Small intestine (tissue), 7 donors: ENCODE measurements at regions not wholly inside any gene's neighbourhood (a gene's known extent, or its start where the extent isn't known, plus 50 kb on each side); places are given as distances from the start of the nearest gene placed in this dataset.
A peak's percentile ranks its signal among the peaks of the same experiment; 100 is the strongest.

Experiments used
- DNase-seq, 2 donors: peaks; one replicate each; pipeline versions ENCODE4 v3.0.0 to v3.0.0-alpha.2; 2013
- FAIRE-seq: peaks from 2 replicates; lab custom pipeline; 2012; peaks lifted over from hg19 to GRCh38; lab: Jason Lieb, UNC
- H3K27ac ChIP-seq, 3 donors: one replicate each; pipeline ENCODE4 v1.5.1; 2013; ENCODE audit warnings: low read length in 2 of 3, mild to moderate bottlenecking in 2 of 3, control low read depth in 1 of 3, inconsistent platforms in 1 of 3, low read depth in 1 of 3, moderate library complexity in 1 of 3
- H3K27me3 ChIP-seq, 3 donors: one replicate each; pipeline ENCODE4 v1.6.1; 2013; ENCODE audit warnings: low read length in 3 of 3, inconsistent platforms in 1 of 3; ENCODE audit not compliant: control insufficient read depth in 3 of 3, insufficient read depth in 3 of 3
- H3K36me3 ChIP-seq, 3 donors: one replicate each; pipeline ENCODE4 v1.6.1; 2013; ENCODE audit warnings: low read length in 3 of 3, inconsistent platforms in 1 of 3, low read depth in 1 of 3, mild to moderate bottlenecking in 1 of 3, moderate library complexity in 1 of 3; ENCODE audit not compliant: control insufficient read depth in 3 of 3, insufficient read depth in 2 of 3
- H3K4me1 ChIP-seq, 3 donors: one replicate each; pipeline ENCODE4 v1.6.1; 2013; ENCODE audit warnings: low read length in 2 of 3, inconsistent platforms in 1 of 3, low read depth in 1 of 3, mild to moderate bottlenecking in 1 of 3, moderate library complexity in 1 of 3; ENCODE audit not compliant: control insufficient read depth in 3 of 3, insufficient read depth in 2 of 3
- H3K4me3 ChIP-seq, 3 donors: one replicate each; pipeline ENCODE4 v1.5.1; 2013; ENCODE audit warnings: low read length in 3 of 3, control low read depth in 1 of 3, inconsistent platforms in 1 of 3, low read depth in 1 of 3, mild to moderate bottlenecking in 1 of 3, moderate library complexity in 1 of 3
- H3K9me3 ChIP-seq, 2 donors: one replicate each; pipeline ENCODE4 v1.6.1; 2013; ENCODE audit warnings: low read depth in 1 of 2, low read length in 1 of 2; ENCODE audit not compliant: control insufficient read depth in 2 of 2, insufficient read depth in 1 of 2
- WGBS, 3 donors: extraction: QIAGEN DNeasy Blood & Tissue Kit; methylation state at CpG; one replicate each; pipeline ENCODE4 v1.1.7; 2013; 5-methylcytosine and 5-hydroxymethylcytosine counted together
- donor health status: healthy with polysubstance abuse.
- donor health status: control.
- donor health status: control.
- donor health status: Bipolar disorder and iron deficiency.
- donor health status: healthy.

DNA sequence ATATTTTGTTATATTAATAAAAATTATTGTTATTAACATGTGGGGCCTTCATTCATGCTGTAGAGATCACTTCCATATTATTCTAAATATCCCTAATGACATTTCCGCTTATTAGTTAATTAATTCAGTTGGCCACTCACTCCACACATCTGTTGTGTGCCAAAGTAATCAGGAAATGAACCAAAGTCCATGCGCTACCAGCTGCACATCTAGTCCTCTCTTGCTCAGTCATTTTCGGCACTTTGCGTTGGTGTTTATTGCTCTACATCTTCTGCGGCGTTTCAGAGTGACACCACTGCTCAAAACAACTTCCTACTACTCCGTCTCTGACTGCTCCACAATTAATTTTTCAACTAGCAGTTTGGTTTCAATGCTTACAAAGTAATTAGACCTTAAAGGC is 101.4 kb upstream of the ZFHX3 start:
- WGBS, 3 donors, result 9 to 38% (median 27%) methylated on average over 7 of the region's 7 CpGs
- FAIRE-seq, result no peak
- Histone ChIP-seq H3K27ac (no peak overlapping the region), H3K9me3 (no peaks in the 10 kb centered on the region), H3K4me3 (no peak overlapping the region), H3K36me3 (no peaks in the 10 kb centered on the region), H3K27me3 (peaks cover 0 to 2% (median 0%) of the 10 kb centered on the region in 3 donors), H3K4me1 (peaks cover 0 to 5% (median 3%) of the 10 kb centered on the region in 3 donors)
- DNase-seq, result peak; percentile 67 to 92

DNA sequence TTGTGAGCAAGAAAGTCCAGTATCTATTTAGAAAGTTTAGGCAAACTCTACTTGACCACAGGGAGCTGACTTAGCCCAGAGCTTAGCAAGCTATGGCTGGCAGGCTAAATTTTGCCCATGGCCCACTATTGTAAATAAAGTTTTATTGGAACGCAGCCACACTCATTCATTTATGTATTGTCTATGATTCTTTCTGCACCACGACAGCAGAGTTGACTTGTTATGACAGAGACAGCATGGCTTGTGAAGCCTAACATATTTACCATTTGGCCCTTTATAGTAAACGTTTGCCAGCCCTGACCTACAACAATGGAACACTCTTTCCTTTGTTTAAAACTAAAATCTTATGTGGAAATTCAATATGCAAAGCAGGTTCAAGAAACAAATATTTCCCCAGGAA is 100.0 kb upstream of the ZFHX3 start:
- Histone ChIP-seq H3K4me3 (no peak overlapping the region), H3K36me3 (no peaks in the 10 kb centered on the region), H3K4me1 (peaks cover 0 to 4% (median 3%) of the 10 kb centered on the region in 3 donors), H3K27me3 (peaks cover 0 to 4% (median 0%) of the 10 kb centered on the region in 3 donors), H3K9me3 (no peaks in the 10 kb centered on the region), H3K27ac (no peak overlapping the region)
- 67 to 75% (median 69%) methylated on average over 3 of the region's 3 CpGs for WGBS, 3 donors
- FAIRE-seq (no peak), DNase-seq (no peak)

DNA sequence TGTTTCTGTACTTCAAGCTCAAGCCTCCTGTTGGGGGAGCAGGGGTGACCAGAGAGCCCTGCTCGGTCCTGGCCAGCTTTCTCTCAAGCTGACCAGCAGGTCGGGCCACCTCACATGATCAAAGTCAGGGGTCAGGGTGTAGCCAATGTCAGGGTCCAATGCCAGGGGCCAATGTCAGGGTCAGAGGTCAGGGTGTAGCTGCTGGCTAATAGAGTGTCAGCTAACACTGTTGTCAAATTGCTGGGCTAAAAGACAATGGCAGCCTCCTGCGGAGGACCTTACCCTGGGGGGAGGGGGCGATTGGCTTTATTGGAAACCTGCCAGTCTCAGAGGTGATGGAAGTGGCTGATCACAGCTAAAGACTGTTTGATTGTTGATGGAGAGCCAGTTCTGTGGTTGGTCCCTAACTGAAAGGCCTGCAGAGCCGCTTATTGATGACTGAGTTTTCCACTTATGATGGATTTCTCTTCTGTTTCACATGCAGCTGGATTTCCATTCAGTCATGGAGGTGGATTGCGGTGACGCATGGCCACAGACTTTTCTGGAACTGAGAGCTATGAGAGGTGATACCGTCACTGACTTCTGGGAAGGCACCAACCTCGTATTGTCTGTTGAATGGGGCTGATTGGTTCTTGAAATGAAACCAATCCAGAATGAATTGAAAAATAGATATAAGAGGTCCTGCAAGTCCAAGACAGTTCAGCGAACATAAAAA is 97.4 kb upstream of the ZFHX3 start:
- Histone ChIP-seq H3K27ac (no peak overlapping the region), H3K4me3 (no peak overlapping the region), H3K36me3 (no peaks in the 10 kb centered on the region), H3K4me1 (peaks cover 0 to 3% (median 0%) of the 10 kb centered on the region in 3 donors), H3K9me3 (no peaks in the 10 kb centered on the region), H3K27me3 (peaks cover 0 to 16% (median 0%) of the 10 kb centered on the region in 3 donors)
- DNase-seq (no peak), FAIRE-seq (no peak)
- WGBS, 3 donors, result 84 to 90% (median 85%) methylated on average over 10 of the region's 10 CpGs

DNA sequence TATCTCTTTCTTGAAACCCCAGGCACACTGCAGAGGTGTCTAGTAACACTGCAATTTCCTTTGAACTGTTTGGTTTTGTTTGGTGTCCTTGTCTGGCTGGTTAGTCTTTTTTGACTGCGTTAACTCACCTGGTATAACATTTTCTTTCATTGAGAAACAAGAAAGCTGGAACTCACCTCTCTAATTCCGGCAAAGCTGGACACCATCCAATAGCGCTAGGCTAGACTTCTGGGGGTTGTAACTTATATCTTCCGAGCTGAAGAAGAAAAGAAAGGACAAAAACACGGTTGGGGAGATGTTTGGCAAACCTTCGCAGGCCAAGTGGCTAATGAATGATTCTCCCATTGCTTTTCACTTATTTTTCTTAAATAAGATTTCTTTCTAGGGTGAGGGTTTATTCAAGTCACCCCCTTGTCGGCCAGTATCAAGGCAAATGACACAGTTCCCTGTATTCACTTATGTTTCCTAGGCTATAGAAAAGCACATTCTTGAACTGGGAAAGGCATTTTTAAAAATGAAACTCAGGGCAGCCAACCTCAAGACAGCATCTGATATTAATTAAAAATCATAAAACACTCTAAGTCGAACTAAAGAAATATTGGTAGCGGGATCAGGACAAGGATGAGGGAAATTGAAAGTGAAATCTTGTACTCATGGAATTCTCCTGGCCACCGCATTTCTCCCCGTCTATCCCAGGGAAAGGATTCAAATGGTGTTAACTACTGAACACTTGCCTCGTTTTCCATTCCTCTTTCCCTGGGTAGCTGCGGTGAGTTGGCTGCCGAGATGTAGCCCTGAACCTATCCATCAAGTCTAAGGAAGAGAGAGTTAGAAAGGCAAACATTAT is 95.9 kb upstream of the ZFHX3 start:
- Histone ChIP-seq H3K4me3 (peak overlapping the region in 1 of 3 donors; percentile 35), H3K36me3 (no peaks in the 10 kb centered on the region), H3K27me3 (peaks cover 0 to 16% (median 0%) of the 10 kb centered on the region in 3 donors), H3K4me1 (no peaks in the 10 kb centered on the region), H3K27ac (peak overlapping the region in 1 of 3 donors; percentile 32), H3K9me3 (no peaks in the 10 kb centered on the region)
- DNase-seq (peak in 1 of 2 donors; percentile 27), FAIRE-seq (no peak)
- WGBS, 3 donors, result 10 to 38% (median 26%) methylated on average over 14 of the region's 14 CpGs

DNA sequence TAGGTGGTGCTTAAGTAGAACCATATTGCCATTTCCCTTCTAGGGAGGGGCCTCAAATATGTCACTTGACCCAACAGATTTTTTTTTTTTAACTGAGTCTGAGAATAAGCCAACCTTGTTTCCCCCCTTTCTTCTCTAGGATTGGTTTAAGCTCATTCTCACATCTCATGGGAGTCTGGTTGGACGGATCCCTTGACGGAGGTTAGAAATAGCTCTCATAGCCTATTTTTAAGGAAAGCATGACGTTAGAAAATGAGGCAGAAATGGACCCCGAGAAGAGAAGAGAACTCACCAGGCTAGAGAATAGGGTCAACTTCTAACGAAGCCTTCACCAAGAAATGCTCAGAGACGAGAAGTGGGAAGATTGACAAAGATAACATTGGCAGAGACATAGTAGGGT is 95.1 kb upstream of the ZFHX3 start:
- no peaks in the 10 kb centered on the region for H3K9me3 ChIP-seq
- peaks cover 0 to 16% (median 0%) of the 10 kb centered on the region in 3 donors for H3K27me3 ChIP-seq
- H3K4me3 ChIP-seq, result no peak overlapping the region
- WGBS, 3 donors, result 58 to 83% (median 66%) methylated on average over 6 of the region's 6 CpGs
- no peaks in the 10 kb centered on the region for H3K36me3 ChIP-seq
- no peak for DNase-seq
- no peak for FAIRE-seq
- peak overlapping the region in 1 of 3 donors; percentile 3 for H3K27ac ChIP-seq
- no peaks in the 10 kb centered on the region for H3K4me1 ChIP-seq

DNA sequence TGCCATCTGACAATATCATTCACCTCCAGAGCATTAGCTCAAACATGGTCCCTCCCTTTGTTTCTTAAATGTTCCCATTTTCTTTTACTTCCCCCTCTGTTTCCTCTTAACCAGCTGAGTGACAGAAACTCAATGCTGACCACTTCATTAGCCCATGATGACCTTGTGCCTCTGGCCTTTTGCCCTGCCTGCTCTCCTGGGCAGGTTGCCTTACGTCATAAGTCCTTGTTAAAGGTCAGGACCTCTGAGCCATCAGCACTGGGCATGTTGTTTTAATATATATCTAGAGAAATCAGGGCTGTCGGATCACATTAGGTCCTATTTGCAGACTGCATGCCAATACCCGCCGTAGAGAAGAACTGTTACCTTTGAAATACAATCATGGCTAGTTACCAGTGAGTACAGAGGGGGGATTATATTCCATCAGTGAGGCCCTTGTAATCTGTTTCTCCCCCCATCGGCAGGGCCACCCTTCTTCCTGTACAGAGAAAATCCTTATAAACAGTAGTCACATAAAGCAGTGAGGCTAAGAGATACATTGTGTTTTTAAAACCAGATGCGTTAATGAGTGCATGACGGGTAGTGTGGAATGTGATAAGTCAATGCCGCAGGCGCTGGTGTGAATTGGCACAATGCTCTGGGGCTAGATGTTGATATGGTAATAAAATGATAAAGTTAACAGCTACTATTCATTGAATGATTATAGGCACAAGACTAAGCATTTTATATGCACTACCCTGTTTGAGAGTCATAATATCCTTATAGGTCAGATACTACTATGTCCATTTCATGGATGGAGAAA is 94.3 kb upstream of the ZFHX3 start:
- Histone ChIP-seq H3K9me3 (no peaks in the 10 kb centered on the region), H3K4me3 (no peak overlapping the region), H3K4me1 (no peaks in the 10 kb centered on the region), H3K36me3 (no peaks in the 10 kb centered on the region), H3K27me3 (peaks cover 0 to 16% (median 0%) of the 10 kb centered on the region in 3 donors), H3K27ac (no peak overlapping the region)
- WGBS, 3 donors, result 28 to 69% (median 47%) methylated on average over 9 of the region's 9 CpGs
- DNase-seq (peak in 1 of 2 donors; percentile 47), FAIRE-seq (no peak)

DNA sequence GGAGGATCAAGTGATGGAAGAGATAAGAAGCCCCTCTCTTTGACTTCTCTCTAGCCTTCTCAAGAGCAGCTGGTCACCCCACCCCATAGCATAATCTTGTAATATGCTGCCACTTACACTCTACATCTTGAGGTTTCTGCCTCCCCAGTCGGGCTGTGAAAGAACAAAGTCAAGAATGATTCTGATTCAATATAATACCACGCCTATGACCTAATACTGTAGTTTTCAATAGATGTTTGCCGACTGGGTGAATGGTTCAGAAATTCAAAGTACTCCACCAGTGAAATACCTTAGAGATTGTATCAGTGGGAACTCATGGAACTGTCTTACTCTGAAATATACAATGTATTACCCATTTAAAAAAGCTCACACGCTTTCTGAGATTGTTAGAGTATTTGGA is 93.0 kb upstream of the ZFHX3 start:
- Histone ChIP-seq H3K27me3 (peaks cover 0 to 16% (median 0%) of the 10 kb centered on the region in 3 donors), H3K9me3 (no peaks in the 10 kb centered on the region), H3K36me3 (no peaks in the 10 kb centered on the region), H3K4me3 (no peak overlapping the region), H3K4me1 (no peaks in the 10 kb centered on the region), H3K27ac (no peak overlapping the region)
- FAIRE-seq (no peak), DNase-seq (peak in 1 of 2 donors; percentile 10)
- WGBS, 3 donors, result 29 to 71% (median 46%) methylated on average over 4 of the region's 4 CpGs
